CMK (cell line): ENCODE measurements at regions not wholly inside any gene's neighbourhood (a gene's known extent, or its start where the extent isn't known, plus 50 kb on each side); places are given as distances from the start of the nearest gene placed in this dataset.
"Not testable (repeated sequence)": the region's sequence is repeated elsewhere in the genome, so short reads cannot be mapped to it uniquely, and the experiment has no call there.

Source experiments
- DNase-seq: peaks from one replicate; pipeline ENCODE4 v3.0.0-alpha.2; 2010; ENCODE audit warnings: low read depth

DNA sequence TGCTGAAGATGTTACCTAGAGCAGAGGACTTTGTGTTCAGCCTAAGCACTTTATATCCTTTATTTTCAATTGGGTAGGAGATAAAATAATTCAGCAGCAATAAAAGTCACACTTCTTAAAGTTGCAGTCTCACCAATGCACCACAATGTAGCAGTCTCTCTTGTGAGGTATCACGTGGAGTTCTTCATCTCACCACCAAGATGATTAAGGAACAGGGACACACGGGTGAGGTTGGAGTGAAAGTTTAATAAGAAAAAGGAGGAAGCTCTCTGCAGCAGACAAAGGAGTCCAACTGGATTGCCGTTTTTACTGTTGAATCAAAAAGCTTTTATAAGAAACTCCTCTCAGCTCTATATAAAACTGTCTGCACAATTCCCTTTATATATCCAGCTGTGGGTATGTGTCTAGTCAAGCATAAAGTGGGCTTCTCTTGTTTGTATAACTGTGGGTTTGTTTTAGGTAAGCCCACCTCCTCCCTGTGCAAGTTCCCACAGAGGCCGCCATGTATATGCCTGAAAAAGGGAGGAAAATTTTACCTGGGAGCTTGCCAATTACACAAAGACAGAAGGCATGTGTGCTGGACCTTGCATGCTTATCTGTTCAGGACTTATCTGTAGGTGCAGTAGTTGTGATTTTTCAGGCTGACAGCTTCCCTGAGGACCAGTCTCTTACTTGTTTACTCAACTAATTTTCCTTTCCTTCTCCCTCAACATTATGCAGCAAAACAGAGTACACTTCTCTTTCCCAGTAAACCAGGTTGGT, 1497.2 kb upstream of the TPTE start:
- DNase-seq: not testable (repeated sequence)

DNA sequence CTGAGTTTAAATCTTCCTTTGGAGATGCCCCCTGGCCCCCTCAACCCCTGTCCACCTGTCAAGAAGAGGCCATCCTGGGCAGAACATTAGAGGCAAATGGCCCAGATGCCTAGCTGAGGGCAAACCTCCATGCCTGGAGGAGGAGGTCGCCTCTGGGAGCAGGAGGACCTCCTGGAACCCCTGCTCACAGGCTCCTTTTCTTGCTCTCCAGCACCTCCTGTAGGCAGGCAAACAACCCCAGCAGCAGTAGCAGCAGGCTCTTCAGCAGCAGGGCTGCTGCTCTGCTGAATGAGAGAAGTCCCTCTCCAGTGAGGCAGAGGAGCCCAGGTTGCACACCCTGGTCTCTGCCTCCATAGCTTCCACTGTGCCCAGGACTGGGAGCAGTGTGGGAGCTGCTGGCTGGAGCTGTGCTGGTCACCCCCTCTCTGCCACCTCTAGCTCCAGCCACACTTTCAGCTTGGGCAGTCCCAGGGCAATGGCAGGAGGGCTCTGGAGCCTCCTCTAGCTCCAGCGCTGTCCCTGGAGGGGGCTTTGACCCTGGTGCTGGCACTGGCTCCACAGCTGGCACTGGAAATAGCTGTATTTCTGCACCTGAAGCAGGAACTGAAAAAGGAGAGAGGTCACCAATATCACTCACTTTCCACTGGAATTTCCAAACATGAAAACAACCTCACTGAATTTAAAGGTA, 1494.5 kb upstream of the TPTE start:
- DNase-seq: not testable (repeated sequence)

DNA sequence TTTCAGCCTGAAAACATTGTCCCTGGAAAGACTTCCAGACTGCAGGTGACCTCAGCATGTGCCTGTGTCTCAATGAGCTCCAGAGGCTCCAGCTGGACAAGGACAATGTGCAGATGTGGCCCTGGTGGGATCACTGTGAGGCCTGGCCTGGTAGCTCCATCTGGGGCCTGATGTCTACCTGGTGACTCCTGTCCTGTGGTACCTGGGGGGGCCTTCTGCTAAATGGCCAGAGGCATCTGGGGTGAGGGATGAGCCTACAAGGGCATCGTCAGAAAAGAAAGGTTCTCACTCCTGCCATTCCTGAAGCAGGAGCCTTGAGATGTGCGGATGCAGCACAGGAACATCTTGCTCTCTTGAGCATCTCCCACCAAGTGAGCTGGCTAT, 1494.0 kb upstream of the TPTE start:
- DNase-seq: not testable (repeated sequence)

DNA sequence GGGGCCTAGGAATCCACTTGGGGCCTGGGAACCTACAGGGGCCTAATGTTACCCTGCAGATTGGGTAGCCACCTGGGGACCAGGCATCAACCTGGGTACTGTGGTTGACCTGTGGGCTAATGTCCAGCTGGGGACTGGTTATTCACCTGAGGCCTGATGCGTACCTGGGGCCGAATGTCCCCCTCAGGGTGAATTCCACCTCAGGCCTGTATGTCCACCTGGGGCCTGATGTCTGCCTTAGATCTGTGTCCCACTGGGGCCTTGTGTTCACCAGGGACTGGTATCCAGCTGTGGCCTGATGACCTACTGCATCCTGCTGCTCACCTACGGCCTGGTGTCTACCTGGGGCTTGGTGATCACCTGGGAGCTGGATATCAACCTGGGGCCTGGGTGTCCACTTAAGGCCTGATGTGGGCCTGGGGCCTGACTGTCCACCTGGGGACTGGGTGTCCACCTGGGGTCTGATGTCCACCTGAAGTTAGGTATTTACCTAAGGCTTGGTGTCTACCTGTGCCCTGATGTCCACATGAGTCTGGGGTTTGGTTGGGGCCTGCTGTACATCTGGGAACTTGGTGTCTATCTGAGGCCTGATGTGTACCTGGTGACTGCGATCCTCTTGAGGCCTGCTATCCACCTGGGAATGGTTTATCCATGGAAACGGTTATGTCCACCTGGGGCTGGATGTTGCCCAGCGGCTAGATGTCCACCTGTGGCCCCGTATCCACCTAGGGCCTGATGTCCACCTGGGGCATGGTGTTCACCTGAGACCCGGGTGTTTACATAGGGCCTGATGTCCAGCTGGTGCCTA, 1492.6 kb upstream of the TPTE start:
- not testable (repeated sequence) for DNase-seq

DNA sequence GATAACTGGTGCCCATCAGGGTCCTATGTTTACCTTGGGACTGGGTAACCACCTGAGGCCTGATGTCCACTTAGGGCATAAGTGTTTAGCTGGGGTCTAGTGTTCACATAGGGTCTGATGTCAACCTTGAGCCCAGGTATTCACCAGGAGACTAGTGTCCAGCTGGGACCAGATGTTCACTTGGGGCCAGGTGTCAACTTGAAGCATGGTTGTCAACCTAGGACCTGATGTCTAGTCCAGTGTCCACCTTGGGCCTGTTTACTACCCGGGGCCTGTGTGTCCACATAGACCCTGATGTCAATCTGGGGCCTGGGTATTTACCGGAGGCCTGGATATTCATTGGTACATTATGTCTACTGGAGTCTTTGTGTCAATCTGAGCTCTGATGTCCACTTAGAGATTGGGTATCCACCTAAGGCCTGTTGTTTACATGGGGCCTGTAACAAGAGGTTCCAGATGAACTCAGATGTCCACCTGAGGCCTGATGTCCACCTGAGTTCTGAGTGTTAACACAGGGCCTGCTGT, 1491.2 kb upstream of the TPTE start:
- DNase-seq: not testable (repeated sequence)

DNA sequence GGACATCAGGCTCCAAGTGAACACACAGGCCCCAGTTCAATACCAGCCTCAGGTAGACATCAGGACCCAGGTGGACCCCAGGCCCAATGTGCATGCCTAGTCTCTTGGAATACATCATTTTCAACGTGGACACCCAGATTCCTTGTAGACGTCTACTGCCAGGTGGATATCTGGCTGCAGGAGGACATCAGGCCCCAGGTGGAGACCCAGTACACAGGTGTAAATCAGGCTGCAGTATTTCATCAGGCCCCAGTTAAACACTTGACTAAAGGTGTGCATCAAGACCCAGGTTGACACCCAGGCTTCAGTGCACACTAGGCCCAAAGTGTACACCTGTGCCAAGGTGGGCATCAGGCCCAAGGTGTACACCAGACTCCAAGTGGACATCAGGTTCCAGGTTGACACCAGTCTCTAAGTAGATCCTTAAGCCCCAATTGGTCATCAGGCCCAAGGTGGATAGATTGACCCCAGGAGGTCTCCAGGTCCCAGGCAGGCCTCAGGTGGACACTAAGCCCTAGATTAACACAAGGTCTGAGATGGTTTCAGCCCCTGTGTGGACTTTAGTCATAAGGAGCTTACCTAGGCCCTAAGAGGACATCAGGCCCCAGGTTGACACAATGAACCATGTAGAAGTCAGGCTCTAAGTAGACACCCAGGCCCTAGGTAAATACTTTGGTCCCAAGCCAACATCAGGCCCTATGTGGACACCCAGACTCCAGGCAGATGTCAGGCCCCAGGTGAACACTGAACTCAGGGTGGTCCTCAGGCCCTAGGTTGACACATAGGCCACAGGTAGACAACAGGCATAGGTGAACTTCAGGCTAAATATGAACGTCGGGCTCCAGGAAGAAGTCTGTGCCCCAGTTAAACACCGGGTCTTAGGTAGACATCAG, 1489.7 kb upstream of the TPTE start:
- DNase-seq: not testable (repeated sequence)

DNA sequence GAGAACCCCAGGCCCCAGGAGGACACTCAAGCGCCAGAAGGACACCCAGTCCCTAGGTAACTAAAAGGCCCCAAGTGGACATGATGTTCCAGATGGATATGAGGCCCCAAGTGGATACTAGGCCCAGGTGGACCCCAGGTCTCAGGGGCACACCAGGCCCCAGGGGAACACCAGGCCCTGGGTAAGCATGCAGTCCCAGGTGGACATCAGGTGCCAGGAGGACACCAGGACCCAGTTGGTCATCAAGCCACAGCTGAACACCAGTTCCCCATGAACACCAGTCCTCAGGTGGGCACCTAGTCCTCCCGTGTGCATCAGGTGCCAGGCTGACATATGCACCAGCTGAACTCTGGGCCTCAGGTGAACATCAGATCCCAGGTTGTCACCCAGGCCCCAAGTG, 1488.8 kb upstream of the TPTE start:
- DNase-seq: not testable (repeated sequence)

DNA sequence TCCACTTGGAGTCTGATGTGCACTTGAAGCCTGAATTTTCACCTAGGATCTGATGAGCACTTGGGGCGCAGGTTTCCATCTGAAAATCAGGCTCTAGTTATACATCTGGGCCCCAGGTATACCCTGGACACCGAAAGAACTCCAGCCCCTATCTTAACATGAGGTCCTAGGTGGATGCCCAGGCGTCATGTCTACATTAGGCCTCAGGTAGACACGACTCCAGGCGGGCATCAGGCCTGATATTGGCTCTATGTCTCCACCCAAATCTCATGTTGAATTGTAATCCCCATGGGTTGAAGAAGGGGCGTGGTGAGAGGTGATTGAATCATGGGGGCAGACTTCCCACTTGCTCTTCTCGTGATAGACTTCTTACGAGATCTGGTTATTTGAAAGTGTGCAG, 1488.1 kb upstream of the TPTE start:
- DNase-seq: not testable (repeated sequence)

DNA sequence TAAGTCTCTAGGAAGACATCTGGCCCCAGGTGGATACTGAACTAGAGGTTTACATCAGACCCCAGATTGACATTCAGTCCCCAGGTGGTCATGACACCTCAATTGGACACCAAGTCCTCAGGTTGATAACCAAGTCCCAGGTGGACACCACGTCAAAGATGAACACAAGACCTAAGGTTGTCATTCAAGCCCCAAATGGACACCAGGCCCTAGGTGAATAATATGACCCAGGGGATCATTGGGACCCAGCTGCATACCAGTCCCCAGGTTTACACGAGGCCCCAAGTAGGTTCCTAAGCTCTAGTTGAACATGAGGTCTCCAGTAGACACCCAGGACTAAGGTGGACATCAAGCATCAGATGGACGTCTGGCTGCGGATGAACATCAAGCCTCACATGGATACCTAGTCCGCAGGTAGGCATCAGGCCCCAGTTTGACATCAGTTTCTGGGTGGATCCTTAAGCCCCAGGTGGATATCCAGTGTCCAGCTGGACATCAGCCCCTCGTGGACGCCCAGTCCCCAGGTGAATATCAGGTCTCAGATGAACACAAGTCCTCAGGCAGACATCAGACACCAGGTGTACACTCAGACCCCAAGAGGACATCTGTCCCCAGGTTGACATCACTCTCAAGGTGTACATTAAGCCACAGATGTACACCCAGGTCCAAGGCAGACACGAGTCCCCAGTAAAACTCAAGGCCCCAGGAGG, 1486.7 kb upstream of the TPTE start:
- not testable (repeated sequence) for DNase-seq

DNA sequence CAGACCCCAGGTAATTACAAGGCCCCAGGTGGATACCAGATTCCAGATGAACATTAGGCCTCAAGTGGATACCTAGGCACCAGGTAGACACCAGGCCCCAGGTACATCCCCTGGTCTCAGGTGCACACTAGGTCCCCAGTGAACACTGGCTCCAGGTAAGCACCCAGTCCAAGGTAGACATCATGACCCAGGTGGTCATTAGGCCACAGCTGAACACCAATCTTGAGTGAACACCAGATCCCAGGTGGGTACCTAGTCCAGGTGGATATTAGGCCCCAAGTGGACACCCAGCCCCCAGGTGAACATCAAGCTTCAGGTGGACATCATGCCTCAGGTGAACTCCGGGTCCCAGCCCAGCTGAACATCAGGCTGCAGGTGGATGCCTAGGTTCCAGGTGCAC, 1486.2 kb upstream of the TPTE start:
- not testable (repeated sequence) for DNase-seq

DNA sequence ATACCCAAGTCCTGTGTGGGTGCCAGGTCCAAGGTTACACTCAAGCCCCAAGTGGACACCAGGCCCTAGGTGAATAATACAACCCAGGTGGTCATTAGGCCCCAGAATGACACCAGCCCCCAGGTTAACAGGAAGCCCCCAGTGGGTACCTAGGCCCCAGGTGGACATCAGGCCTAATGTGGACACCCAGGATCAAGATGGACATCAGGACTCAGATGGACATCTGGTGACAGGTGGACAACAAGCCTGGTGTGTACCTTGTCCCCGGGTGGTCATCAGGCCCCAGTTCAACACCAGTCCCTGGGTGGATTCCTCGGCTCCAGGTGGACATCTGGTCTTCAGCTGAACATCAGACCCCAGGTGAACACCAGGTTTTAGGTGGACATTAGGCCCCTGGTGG, 1485.4 kb upstream of the TPTE start:
- DNase-seq: not testable (repeated sequence)

DNA sequence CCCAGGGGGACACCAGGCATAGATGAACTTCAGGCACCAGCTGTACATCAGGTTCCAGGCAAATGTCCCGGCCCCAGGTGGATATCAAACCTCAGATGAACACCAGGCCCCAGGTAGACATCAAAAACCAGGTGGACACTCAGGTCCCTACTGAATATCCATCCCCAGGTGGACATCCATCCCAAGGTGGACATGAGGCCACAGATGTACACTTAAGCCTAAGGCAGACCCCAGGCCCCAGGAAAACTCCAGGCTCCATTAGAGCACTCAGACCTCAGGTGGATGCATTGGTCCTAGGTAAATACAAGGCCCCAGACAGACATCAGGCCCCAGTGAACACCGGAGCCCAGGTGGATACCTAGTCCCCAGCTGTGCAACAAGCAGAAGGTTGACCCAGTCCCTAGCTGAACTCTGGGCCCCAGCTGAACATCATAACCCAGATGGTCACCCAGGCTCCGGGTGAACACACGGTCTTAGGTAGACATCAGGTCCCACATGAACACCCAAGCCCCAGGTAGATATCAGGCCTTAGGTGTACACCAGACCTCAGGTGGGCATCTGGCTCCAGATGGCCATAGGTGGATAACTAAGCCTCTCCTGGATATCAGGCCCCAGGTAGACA, 1484.3 kb upstream of the TPTE start:
- DNase-seq: not testable (repeated sequence)

DNA sequence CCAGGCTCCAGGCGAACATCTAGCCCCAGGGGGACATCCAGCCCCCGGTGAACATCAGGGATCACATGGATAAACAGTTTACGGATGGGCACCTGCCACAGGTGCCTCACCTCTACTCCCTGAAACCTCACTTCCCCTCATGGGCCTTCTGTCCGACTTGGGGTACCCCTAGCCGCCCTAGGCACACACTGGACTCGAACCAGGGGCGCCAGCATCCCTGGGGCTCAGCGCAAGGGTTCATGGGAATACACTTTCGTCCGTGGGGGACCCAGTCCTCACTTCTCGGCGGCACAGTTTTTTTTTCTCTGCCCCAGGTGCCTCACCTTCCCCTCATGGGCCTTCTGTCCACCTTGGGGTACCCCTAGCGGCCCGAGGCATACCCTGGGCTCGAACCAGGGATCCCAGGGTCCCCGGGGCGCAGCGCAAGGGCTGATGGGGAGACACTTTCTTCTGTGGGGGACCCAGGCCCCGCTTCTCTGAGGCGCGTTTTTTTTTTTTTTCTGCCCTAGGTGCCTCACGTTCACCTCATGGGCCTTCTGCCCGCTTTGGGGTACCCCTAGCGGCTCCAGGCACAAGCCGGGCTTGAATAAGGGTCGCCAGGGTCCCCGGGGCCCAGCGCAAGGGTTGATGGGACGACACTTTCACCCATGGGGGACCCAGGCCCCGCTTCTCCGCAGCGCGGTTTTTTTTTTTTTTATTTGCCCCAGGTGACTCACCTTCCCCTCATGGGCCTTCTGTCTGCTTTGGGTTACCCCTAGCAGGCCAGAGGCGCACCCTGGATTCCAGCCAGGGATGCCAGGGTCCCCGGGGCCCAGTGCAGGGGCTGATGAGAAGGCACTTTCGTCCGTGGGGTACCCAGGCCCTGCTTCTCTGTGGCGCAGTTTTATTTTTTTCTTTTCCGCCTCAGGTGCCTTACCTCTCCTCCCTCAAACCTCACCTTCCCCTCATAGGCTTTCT, 1483.5 kb upstream of the TPTE start:
- not testable (repeated sequence) for DNase-seq

DNA sequence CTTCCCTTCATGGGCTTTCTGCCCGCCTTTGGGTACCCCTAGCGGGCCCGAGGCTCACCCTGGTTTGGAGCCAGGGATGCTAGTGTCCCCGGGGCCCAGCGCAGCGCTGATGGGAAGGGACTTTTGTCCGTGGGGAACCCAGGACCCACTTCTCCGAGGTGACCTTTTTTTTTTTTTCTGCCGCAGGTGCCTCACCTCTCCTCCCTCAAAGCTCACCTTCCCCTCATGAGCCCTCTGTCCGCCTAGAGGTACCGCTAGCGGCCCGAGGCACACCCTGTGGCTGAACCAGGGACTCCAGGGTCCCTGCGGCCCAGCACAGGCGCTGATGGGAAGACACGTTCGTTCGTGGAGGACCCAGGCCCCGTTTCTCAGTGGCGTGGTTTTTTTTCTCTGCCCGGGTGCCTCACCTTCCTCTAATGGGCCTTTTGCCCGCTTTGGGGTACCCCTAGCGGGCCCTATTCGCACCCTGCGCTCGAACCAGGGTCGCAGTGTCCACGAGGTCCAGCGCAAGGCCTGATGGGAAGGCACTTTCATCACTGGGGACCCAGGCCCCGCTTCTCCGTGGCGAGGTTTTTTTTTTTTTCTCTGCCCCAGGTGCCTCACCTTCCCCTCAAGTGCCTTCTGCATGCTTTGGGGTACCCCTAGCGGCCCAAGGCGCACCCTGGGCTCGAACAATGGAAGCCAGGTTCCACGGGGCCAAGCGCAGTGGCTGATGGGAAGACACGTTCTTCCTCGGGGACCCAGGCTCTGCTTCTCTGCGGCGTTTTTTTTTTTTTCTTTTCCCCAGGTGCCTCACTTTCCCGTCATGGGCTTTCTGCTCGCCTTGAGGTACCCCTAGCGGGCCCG, 1481.6 kb upstream of the TPTE start:
- DNase-seq: not testable (repeated sequence)

DNA sequence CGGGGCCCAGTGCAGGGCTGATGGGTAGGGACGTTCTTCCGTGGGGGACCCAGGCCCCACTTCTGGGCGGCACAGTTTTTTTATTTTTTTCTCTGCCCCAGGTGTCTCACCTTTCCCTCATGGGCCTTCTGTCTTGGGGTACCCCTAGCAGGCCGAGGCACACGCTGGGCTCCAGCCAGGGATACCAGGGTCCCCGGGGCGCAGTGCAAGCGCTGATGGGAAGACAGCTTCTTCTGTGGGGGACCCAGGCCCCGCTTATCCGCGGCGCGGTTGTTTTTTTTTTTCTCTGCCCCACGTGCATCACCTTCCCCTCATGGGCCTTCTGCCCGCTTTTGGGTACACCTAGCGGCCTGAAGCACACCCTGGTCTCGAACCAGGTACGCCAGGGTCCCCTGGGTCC, 1481.0 kb upstream of the TPTE start:
- not testable (repeated sequence) for DNase-seq

DNA sequence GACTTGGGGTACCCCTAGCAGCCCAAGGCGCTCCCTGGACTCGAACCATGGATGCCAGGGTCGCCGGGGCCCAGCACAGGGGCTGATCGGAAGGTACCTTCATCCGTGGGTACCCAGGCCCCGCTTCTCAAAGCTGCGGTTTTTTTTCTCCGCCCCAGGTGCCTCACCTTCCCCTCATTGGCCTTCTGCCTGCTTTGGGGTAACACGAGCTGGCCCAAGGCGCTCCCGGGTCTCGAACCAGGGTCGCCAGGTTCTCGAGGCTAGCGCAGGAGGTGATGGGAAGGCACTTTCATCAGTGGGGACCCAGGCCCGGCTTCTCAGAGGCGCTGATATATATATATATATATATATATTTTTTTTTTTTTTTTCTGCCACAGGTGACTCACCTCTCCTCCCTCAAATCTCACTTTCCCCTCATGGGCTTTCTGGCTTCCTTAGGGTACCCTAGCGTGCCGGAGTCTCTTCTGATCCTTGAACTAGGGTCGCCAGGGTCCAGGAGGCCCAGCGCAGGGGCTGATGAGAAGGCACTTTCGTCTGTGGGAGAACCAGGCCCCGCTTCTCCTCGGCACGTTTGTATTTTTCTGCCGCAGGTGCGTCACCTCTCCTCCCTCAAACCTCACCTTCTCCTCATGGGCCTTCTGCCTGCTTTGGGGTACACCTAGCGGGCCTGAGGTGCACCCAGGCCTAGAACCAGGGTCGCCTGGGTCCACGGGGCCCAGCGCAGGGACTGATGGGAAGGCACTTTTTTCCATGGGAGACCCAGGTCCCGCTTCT, 1480.0 kb upstream of the TPTE start:
- not testable (repeated sequence) for DNase-seq

DNA sequence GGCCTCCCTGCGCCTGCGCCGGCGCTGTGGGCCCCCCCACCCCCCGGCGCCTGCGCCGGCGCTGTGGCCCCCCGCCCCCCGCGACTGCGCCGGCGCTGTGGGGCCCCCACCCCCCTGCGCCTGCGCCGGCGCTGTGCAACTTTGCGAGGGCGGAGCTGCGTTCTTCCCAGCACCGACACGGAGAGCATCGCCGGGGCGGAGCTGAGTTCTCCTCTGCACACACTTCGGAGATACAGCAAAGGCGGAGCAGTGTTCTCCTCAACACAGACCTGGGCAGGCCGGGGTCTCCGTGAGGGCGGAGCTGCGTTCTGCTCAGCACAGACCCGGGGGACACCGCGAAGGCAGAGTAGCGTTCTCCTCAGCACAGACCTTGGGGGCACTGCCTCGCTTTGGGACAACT, 1478.3 kb upstream of the TPTE start:
- DNase-seq: not testable (repeated sequence)
